Loucy (cell line): ENCODE measurements at regions not wholly inside any gene's neighbourhood (a gene's known extent, or its start where the extent isn't known, plus 50 kb on each side); places are given as distances from the start of the nearest gene placed in this dataset.
A peak's percentile ranks its signal among the peaks of the same experiment; 100 is the strongest.

Experiments used
- H2AFZ ChIP-seq: fragments of 200-600 bp; sonication (generic); 2 replicates; pipeline ENCODE4 v1.6.0; 2016; ENCODE audit warnings: antibody characterized with exemption, mild to moderate bottlenecking, low read length, moderate library complexity
- H3F3A ChIP-seq: fragments of 200-600 bp; 2 replicates; pipeline ENCODE4 v1.6.0; 2016; ENCODE audit warnings: antibody characterized with exemption, low read depth, mild to moderate bottlenecking
- H3K27me3 ChIP-seq: fragments of 200-600 bp; sonication (generic); 2 replicates; pipeline ENCODE4 v1.6.1; 2014; ENCODE audit warnings: low read length, mild to moderate bottlenecking; ENCODE audit not compliant: insufficient read depth, poor library complexity, severe bottlenecking
- H3K36me3 ChIP-seq: fragments of 200-600 bp; sonication (generic); 2 replicates; pipeline ENCODE4 v1.6.1; 2016; ENCODE audit warnings: low read length; ENCODE audit not compliant: insufficient read depth
- H3K4me1 ChIP-seq: fragments of 200-600 bp; sonication (generic); 2 replicates; pipeline ENCODE4 v1.5.1; 2014; ENCODE audit warnings: low read length, mild to moderate bottlenecking; ENCODE audit not compliant: insufficient read depth, poor library complexity, severe bottlenecking
- H3K4me2 ChIP-seq: fragments of 200-600 bp; sonication (generic); 2 replicates; pipeline ENCODE4 v1.6.0; 2014; ENCODE audit warnings: antibody characterized with exemption, low read length, low read depth, mild to moderate bottlenecking; ENCODE audit not compliant: poor library complexity, severe bottlenecking
- H3K4me3 ChIP-seq: fragments of 200-600 bp; sonication (generic); 2 replicates; pipeline ENCODE4 v1.5.1; 2014; ENCODE audit warnings: low read length, mild to moderate bottlenecking, mixed read lengths; ENCODE audit not compliant: poor library complexity, severe bottlenecking
- H3K79me2 ChIP-seq: fragments of 200-600 bp; sonication (generic); 2 replicates; pipeline ENCODE4 v1.6.1; 2014; ENCODE audit warnings: low read length; ENCODE audit not compliant: insufficient read depth
- H3K9ac ChIP-seq: fragments of 200-600 bp; sonication (generic); 2 replicates; pipeline ENCODE4 v1.6.0; 2014; ENCODE audit warnings: mild to moderate bottlenecking, low read depth, low read length, moderate library complexity; ENCODE audit not compliant: poor library complexity, severe bottlenecking
- H3K9me2 ChIP-seq: fragments of 200-600 bp; sonication (generic); replicated peaks from 2 replicates; pipeline ENCODE4 v1.6.1; 2016; ENCODE audit warnings: low read depth, low read length, mixed read lengths
- H3K9me3 ChIP-seq: fragments of 200-600 bp; sonication (generic); 2 replicates; pipeline ENCODE4 v1.6.1; 2014; ENCODE audit warnings: mild to moderate bottlenecking, antibody characterized with exemption, low read length, low read depth; ENCODE audit not compliant: insufficient read depth
- H4K20me1 ChIP-seq: fragments of 200-600 bp; sonication (generic); 2 replicates; pipeline ENCODE4 v1.6.0; 2014; ENCODE audit warnings: antibody characterized with exemption, low read length, mild to moderate bottlenecking; ENCODE audit not compliant: insufficient read depth, poor library complexity, severe bottlenecking
- CTCF ChIP-seq: fragments of 200-600 bp; sonication (generic); conservative IDR thresholded peaks from 2 replicates; pipeline ENCODE4 v1.5.1; 2014; ENCODE audit warnings: mild to moderate bottlenecking, antibody characterized with exemption, low read length
- EZH2phosphoT487 ChIP-seq: fragments of 200-600 bp; IDR thresholded peaks from 2 replicates; pipeline ENCODE4 v1.6.1; 2018; ENCODE audit warnings: antibody characterized with exemption, mild to moderate bottlenecking, moderate library complexity, borderline replicate concordance

DNA sequence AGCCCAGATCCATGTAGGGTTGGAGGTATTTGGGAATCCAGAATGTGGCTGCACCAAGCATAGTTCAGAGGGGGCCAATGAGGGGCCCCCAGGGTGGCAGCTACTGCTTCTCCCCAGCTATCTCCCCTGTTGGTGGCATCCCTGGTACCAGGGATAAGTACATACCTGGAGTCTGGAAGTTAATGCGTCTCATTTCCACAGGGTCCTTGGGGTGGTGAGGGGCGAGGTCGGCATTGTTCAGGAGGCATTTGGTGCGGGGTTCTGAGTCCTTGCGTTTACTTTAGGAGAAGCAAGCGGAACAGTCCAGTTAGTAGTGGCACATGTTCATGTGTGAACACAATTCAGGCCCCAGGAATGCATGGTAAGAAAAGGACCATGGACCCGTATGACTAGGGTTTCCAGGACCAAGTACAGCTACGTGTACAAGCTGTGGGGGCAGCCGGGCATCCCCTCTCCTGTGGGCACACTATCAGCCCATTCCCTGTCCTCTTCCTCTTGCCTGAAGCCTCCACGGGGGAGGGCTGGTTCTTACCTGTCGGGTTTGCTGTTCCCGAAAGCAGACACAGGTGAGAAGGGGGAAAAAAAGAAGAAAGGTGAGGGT lies 122.3 kb downstream of the PTPRS start:
- Histone ChIP-seq H3K9me2 (no peaks in the 10 kb centered on the region), H3F3A (no peaks in the 10 kb centered on the region), H3K9ac (no peak overlapping the region), H3K4me2 (no peak overlapping the region), H4K20me1 (no peaks in the 10 kb centered on the region), H3K27me3 (no peaks in the 10 kb centered on the region), H3K9me3 (no peaks in the 10 kb centered on the region), H3K79me2 (no peaks in the 10 kb centered on the region), H3K4me3 (no peak overlapping the region), H2AFZ (no peak overlapping the region), H3K4me1 (no peaks in the 10 kb centered on the region), H3K36me3 (no peaks in the 10 kb centered on the region)
- TF ChIP-seq CTCF (no peak), EZH2phosphoT487 (no peak)

DNA sequence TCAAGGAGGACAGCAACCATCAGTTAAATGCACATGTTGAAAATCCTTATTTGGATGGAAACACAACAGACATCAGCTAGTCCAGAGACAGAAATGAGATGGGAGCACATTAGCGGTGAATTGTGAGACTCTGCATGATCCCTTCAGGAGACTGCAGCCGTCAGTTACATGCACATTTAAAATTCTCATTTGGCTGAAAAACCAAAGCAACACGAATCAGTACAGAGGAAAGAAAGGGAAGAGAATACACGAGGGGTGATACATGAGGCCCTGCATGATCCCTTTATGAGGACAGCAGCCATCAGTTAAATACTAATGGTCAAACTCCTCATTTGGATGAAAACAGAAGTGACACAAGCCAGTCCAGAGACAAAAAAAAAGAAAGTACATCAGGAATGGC lies 123.4 kb downstream of the PTPRS start:
- no peaks in the 10 kb centered on the region for H3F3A ChIP-seq
- no peaks in the 10 kb centered on the region for H3K36me3 ChIP-seq
- H4K20me1 ChIP-seq: no peaks in the 10 kb centered on the region
- H3K9ac ChIP-seq: no peak overlapping the region
- no peaks in the 10 kb centered on the region for H3K4me1 ChIP-seq
- no peaks in the 10 kb centered on the region for H3K79me2 ChIP-seq
- H3K4me3 ChIP-seq: no peak overlapping the region
- H2AFZ ChIP-seq: no peak overlapping the region
- no peak for TF ChIP-seq EZH2phosphoT487
- no peak for TF ChIP-seq CTCF
- no peak overlapping the region for H3K4me2 ChIP-seq
- no peaks in the 10 kb centered on the region for H3K27me3 ChIP-seq
- no peaks in the 10 kb centered on the region for H3K9me2 ChIP-seq
- no peaks in the 10 kb centered on the region for H3K9me3 ChIP-seq

DNA sequence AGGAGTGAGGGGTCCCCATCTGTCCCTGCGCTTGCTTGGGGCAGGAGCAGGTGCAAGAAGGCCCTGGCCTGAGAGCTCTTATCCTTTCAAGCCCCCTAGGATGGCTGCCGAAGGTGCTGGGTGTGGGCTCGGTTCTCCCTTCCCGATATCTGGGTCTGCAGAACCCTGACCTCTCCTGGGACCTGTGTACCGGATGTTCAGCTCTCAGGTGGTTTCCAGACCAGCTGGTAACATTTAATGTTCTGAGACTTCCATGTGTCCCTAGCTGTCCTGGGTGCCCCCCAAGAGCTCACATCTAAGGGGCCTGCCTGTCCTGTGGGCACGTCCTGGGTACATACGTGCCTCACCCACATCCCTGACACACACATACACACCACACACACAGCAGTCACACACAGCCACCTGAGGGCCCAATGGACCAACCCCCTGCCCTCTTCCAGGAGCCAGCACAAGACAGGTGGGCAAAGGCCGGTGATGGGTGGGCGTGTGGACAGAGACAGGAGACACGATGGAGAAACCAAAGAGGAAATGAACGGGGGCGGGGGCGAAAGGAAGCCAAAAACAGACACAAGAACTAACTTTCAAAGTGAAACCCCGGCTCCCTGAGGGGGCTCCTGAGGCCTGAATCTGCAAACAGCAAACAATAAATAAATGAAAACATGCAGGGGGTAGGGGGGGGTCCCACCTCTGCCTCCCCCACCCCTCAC lies 124.3 kb downstream of the PTPRS start:
- H3K9me3 ChIP-seq: no peaks in the 10 kb centered on the region
- no peak overlapping the region for H2AFZ ChIP-seq
- H3K79me2 ChIP-seq: no peaks in the 10 kb centered on the region
- no peaks in the 10 kb centered on the region for H3K27me3 ChIP-seq
- H3K9ac ChIP-seq: no peak overlapping the region
- no peaks in the 10 kb centered on the region for H4K20me1 ChIP-seq
- H3K36me3 ChIP-seq: no peaks in the 10 kb centered on the region
- no peaks in the 10 kb centered on the region for H3K4me1 ChIP-seq
- no peaks in the 10 kb centered on the region for H3F3A ChIP-seq
- no peaks in the 10 kb centered on the region for H3K9me2 ChIP-seq
- peak overlapping the region; percentile 20 for H3K4me2 ChIP-seq
- TF ChIP-seq EZH2phosphoT487: no peak
- TF ChIP-seq CTCF: no peak
- no peak overlapping the region for H3K4me3 ChIP-seq
